ENCODE measurements at regions not wholly inside any gene's neighbourhood (a gene's known extent, or its start where the extent isn't known, plus 50 kb on each side); places are given as distances from the start of the nearest gene placed in this dataset.

GRCh38 chr7:119026391-119026790, 801.9 kb downstream of the ANKRD7 start:
- ChIA-PET POLR2A (ENCODE audit: unreplicated experiment) (no interaction called here), CTCF (no interaction called here)
- dilution Hi-C loops (cut with HindIII; ENCODE audit: low sequenced_read_pairs, unreplicated experiment) (no loop called here), intact Hi-C loops (cut with micrococcal nuclease) (no loop called here), in situ Hi-C loops (cut with MboI; ENCODE audit: low sequenced_read_pairs) (no loop called here)
- no peak for ATAC-seq (ENCODE audit: low read depth)
- H2AFZ ChIP-seq (replicated peaks; ENCODE audit: low read length, poor library complexity) = no peak overlapping the region
- H3K9me1 ChIP-seq (ENCODE audit: insufficient read depth, low read length) = no peaks in the 10 kb centered on the region
- DNase-seq = no peak
- WGBS, 2 experiments (ENCODE audit: extremely low coverage in 2 of 2, insufficient read length in 1 of 2) = no CpG with 5 or more reads among the region's 2 CpGs
- peaks cover 2% of the 10 kb centered on the region; the same call in 1 of the 2 replicates for H3K9me3 ChIP-seq (ENCODE audit: control insufficient read depth, insufficient read depth, low read length)
- H3K36me3 ChIP-seq (ENCODE audit: control insufficient read depth, insufficient read depth, low read length) = no peaks in the 10 kb centered on the region
- H3K14ac ChIP-seq (replicated peaks; ENCODE audit: low read depth, low read length) = no peak overlapping the region
- H3K79me1 ChIP-seq (ENCODE audit: low read depth in 1 of 2, low read length in 2 of 2) = no peaks in the 10 kb centered on the region
- H3K4me2 ChIP-seq (ENCODE audit: low read depth, low read length) = no peak overlapping the region
- no peak overlapping the region for H2BK120ac ChIP-seq (ENCODE audit: low read depth, low read length)
- H2BK5ac ChIP-seq (ENCODE audit: low read depth, low read length, poor library complexity, severe bottlenecking) = no peak overlapping the region
- no peak overlapping the region for H3K9ac ChIP-seq (ENCODE audit: low read depth, low read length)
- BruUV-seq (replicated peaks) = no TSS peak
- H3K18ac ChIP-seq (ENCODE audit: low read depth, low read length) = no peak overlapping the region
- no peak overlapping the region for H3K4ac ChIP-seq (ENCODE audit: low read depth, low read length)
- no peak overlapping the region for H2AK5ac ChIP-seq (ENCODE audit: low read depth, low read length)
- H4K8ac ChIP-seq (ENCODE audit: low read depth in 2 of 2, low read length in 2 of 2) = no peak overlapping the region
- H4K91ac ChIP-seq (ENCODE audit: insufficient read depth, low read depth, low read length) = no peak overlapping the region
- no peak overlapping the region for H2AK9ac ChIP-seq (replicated peaks; ENCODE audit: low read depth, low read length, poor library complexity)
- H2BK15ac ChIP-seq (ENCODE audit: low read depth, low read length) = no peak overlapping the region
- H3K27me3 ChIP-seq (ENCODE audit: control insufficient read depth, insufficient read depth, low read length) = no peaks in the 10 kb centered on the region
- no peak overlapping the region for H4K5ac ChIP-seq (ENCODE audit: low read depth, low read length)
- no peak overlapping the region for H3K4me3 ChIP-seq (ENCODE audit: insufficient read depth, low read depth, low read length)
- no peaks in the 10 kb centered on the region for H3K4me1 ChIP-seq (ENCODE audit: control insufficient read depth, insufficient read depth, low read length)
- no peak overlapping the region for H3K27ac ChIP-seq (ENCODE audit: insufficient read depth, low read length)
- TF ChIP-seq RCOR1 (IDR thresholded peaks at IDR 0.05; ENCODE audit: insufficient replicate concordance, low read length) (no peak), MAZ (IDR thresholded peaks at IDR 0.05; ENCODE audit: borderline replicate concordance, low read depth, low read length) (no peak), SMC3 (IDR thresholded peaks at IDR 0.05; ENCODE audit: low read depth, low read length) (no peak), RAD21 (IDR thresholded peaks at IDR 0.05; ENCODE audit: low read length) (no peak), RFX5 (IDR thresholded peaks at IDR 0.05; ENCODE audit: low read depth, low read length) (no peak), USF2 (IDR thresholded peaks at IDR 0.05; ENCODE audit: low read depth, low read length) (no peak), MAFK (IDR thresholded peaks at IDR 0.05; ENCODE audit: low read depth, low read length) (no peak), ELK1 (IDR thresholded peaks at IDR 0.05; ENCODE audit: borderline replicate concordance, low read depth, low read length) (no peak), FOS (IDR thresholded peaks at IDR 0.05; ENCODE audit: low read depth, low read length) (no peak), POLR2A (IDR thresholded peaks at IDR 0.05; ENCODE audit: low read depth, low read length) (no peak), NFE2L2 (IDR thresholded peaks at IDR 0.05; ENCODE audit: low read depth, low read length) (no peak), BHLHE40 (IDR thresholded peaks at IDR 0.05; ENCODE audit: low read depth, low read length) (no peak), CTCF (conservative IDR thresholded peaks at IDR 0.05; ENCODE audit: low read depth, low read length) (no peak), MXI1 (IDR thresholded peaks at IDR 0.05; ENCODE audit: borderline replicate concordance, low read depth, low read length) (no peak), CHD1 (IDR thresholded peaks at IDR 0.05; ENCODE audit: low read depth, low read length) (no peak), CEBPB (IDR thresholded peaks at IDR 0.05; ENCODE audit: low read depth, low read length) (no peak)
- H3K56ac ChIP-seq (ENCODE audit: extremely low read depth, insufficient read depth, low read length) = no peak overlapping the region
- no peak overlapping the region for H3K23ac ChIP-seq (ENCODE audit: low read depth, low read length)
- no peaks in the 10 kb centered on the region for H4K20me1 ChIP-seq (ENCODE audit: insufficient read depth, low read length)
- H2BK20ac ChIP-seq (ENCODE audit: low read depth, low read length) = no peak overlapping the region

Data from IMR-90 (cell line).